ENCODE measurements at regions not wholly inside any gene's neighbourhood (a gene's known extent, or its start where the extent isn't known, plus 50 kb on each side); places are given as distances from the start of the nearest gene placed in this dataset.

DNA sequence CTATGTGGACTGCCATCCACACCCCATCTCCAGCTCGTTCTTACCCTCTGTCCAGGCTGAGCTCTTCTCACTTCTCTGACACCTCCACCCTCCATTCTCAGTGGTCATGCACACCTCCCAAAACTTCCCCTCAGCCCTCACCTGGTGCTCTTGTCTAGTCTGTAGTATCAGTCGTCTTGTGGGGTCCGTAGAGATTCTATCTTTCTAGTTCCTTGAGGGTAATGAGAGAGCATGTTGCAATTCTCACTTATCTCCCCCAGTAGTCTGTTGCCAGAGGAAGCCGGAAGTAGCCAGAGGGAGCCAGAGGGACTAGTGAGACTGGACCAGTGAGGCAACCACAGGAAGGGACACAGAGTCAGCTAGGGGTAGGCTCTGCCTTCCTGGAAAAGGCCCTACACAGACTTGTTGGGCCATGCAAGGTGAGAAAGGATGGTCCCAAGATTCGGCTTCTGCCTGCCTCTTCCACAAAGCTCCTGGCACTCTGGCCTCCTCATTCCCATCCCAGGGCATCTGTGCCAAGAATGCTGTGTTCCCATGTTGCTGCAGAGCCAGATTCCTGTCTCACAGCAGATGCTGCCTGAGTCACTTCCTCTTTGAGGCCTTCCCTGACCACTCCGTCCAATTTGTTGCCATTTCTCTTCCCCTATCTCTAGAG lies 50.6 kb upstream of the DUSP5 start:
- H3K4me1 ChIP-seq (replicated peaks in 1 of 2), result peaks cover 0 to 4% of the 10 kb centered on the region in 2 donors
- intact Hi-C loops (cut with DNase I), result no loop called here

DNA sequence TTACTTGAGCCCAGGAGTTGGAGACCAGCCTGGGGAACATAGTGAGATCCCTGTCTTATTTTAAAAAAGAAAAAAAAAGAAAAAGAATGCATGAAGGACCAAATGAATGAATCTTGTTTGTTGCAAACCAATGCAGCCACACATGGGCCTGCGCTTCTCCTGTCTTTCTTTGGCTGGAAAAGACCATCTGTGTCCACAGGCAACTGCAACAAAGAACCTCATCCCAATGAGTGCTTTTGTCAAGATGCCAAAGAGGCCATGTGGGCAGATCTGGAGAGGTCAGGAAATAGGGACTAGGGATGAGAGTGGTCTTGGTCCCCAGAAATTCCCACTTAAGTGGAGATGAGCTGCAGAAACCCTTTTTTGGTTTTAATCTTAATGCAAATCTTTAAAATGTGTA lies 49.8 kb upstream of the DUSP5 start:
- peak in 1 of 7 donors; percentile 24 for DNase-seq
- Histone ChIP-seq H3K9me3 (replicated peaks in 1 of 3) (no peaks in the 10 kb centered on the region), H3K27ac (no peak overlapping the region), H3K27me3 (no peaks in the 10 kb centered on the region), H3K4me3 (no peak overlapping the region), H3K36me3 (replicated peaks in 1 of 2) (no peaks in the 10 kb centered on the region), H3K4me1 (replicated peaks in 1 of 2) (peaks cover 0 to 4% of the 10 kb centered on the region in 2 donors)
- intact Hi-C loops (cut with DNase I), result no loop called here
- 98 to 100% (median 100%) methylated on average over 1 of the region's 1 CpG for WGBS, 4 donors
- no peak for TF ChIP-seq POLR2A (IDR thresholded peaks at IDR 0.05)
- TF ChIP-seq, protein P1, sequence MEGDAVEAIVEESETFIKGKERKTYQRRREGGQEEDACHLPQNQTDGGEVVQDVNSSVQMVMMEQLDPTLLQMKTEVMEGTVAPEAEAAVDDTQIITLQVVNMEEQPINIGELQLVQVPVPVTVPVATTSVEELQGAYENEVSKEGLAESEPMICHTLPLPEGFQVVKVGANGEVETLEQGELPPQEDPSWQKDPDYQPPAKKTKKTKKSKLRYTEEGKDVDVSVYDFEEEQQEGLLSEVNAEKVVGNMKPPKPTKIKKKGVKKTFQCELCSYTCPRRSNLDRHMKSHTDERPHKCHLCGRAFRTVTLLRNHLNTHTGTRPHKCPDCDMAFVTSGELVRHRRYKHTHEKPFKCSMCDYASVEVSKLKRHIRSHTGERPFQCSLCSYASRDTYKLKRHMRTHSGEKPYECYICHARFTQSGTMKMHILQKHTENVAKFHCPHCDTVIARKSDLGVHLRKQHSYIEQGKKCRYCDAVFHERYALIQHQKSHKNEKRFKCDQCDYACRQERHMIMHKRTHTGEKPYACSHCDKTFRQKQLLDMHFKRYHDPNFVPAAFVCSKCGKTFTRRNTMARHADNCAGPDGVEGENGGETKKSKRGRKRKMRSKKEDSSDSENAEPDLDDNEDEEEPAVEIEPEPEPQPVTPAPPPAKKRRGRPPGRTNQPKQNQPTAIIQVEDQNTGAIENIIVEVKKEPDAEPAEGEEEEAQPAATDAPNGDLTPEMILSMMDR (IDR thresholded peaks at IDR 0.05), result no peak

More for the DNA sequence above, 50.6 kb upstream of the DUSP5 start:
- TF ChIP-seq, protein P1 (IDR thresholded peaks at IDR 0.05), result peak in 1 of 6 experiments; percentile 7
- no peak for TF ChIP-seq POLR2A (IDR thresholded peaks at IDR 0.05)
- Histone ChIP-seq H3K4me3 (no peak overlapping the region), H3K9me3 (replicated peaks in 1 of 3) (no peaks in the 10 kb centered on the region), H3K27me3 (no peaks in the 10 kb centered on the region), H3K36me3 (replicated peaks in 1 of 2) (no peaks in the 10 kb centered on the region), H3K27ac (no peak overlapping the region)
- DNase-seq, result peak in 5 of 7 donors; percentile 26 to 62 (median 47)
- WGBS, 4 donors, result 60 to 75% (median 65%) methylated on average over 4 to 6 of the region's 6 CpGs
